NT2/D1 (cell line): ENCODE measurements at regions not wholly inside any gene's neighbourhood (a gene's known extent, or its start where the extent isn't known, plus 50 kb on each side); places are given as distances from the start of the nearest gene placed in this dataset.

Experiments
- SUZ12 ChIP-seq: IDR thresholded peaks from 2 replicates; pipeline ENCODE4 v1.6.1; 2011; ENCODE audit not compliant: insufficient read length, insufficient read depth; ENCODE audit errors: extremely low read depth
- YY1 ChIP-seq: IDR thresholded peaks from 2 replicates; pipeline ENCODE4 v1.6.1; 2011; ENCODE audit not compliant: insufficient read length, insufficient read depth
- ZNF274 ChIP-seq: IDR thresholded peaks from 2 replicates; pipeline ENCODE4 v1.6.1; 2011; ENCODE audit warnings: mild to moderate bottlenecking, low read depth, low read length

- no peak for TF ChIP-seq YY1
- no peak for TF ChIP-seq ZNF274
- TF ChIP-seq SUZ12, result no peak
These were observed 64.5 kb upstream of the BMP2K start for GRCh38 chr4:78711676-78712075.
